GM12801 (cell line): ENCODE measurements at regions not wholly inside any gene's neighbourhood (a gene's known extent, or its start where the extent isn't known, plus 50 kb on each side); places are given as distances from the start of the nearest gene placed in this dataset.

Source experiments
- CTCF ChIP-seq: IDR thresholded peaks from one replicate; pipeline ENCODE4 v1.5.1; 2011; ENCODE audit warnings: control low read depth; ENCODE audit not compliant: insufficient read length; ENCODE audit errors: extremely low read depth

GRCh38 chr12:69071091-69071370 is 138.1 kb upstream of the CPM start:
- no peak for TF ChIP-seq CTCF

GRCh38 chr12:69073035-69073434 is 140.1 kb upstream of the CPM start:
- TF ChIP-seq CTCF, result no peak

- no peak for TF ChIP-seq CTCF
Measured at GRCh38 chr12:69074556-69075349, 141.8 kb upstream of the CPM start.

GRCh38 chr12:69083689-69084088 is 150.7 kb upstream of the CPM start:
- no peak for TF ChIP-seq CTCF

- no peak for TF ChIP-seq CTCF
Measured at GRCh38 chr12:69084816-69085378, 151.9 kb upstream of the CPM start.

- no peak for TF ChIP-seq CTCF
Measured at GRCh38 chr12:69085852-69086251, 152.9 kb upstream of the CPM start.

GRCh38 chr12:69087986-69088385 is 151.4 kb upstream of the CPSF6 start:
- TF ChIP-seq CTCF, result no peak
